ENCODE measurements at regions not wholly inside any gene's neighbourhood (a gene's known extent, or its start where the extent isn't known, plus 50 kb on each side); places are given as distances from the start of the nearest gene placed in this dataset.
A peak's percentile ranks its signal among the peaks of the same experiment; 100 is the strongest.
"Not testable (repeated sequence)": the region's sequence is repeated elsewhere in the genome, so short reads cannot be mapped to it uniquely, and the experiment has no call there.

DNA sequence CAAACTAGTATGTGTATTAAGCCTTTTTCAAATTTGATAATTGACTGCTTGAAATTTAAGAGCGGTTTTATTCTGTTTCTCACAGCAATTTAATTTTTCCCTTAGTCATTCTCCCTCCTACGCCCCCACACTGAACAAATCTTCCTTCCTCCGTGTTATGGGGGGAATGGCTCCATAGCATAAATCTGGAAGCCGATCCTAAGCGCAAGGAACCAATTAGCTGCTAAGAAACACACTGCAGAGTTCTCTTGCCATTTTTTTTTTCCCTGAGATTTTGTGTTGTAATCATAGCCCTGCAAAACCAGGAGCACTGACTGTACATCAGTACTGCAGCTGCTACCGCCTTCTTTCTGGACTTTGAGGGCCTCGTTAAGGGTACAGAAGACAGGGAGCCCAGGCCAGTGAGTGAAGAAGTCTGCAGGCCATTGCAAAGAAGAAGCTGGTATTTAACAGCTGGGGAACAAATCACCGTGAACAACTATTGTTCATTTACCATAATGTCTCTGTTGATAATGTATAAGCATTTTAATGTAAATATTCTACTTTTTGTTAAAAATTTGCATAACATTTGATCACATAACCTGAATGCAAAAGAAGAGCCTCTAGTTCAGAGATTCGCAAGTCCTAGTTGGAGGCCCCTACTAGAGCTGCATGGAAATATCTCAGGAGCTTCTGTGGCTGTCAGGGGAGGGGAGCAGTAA is 264.0 kb downstream of the LRATD1 start:
- DNase-seq (ENCODE audit: insufficient read length, low spot score), result no peak
- no peak for TF ChIP-seq POLR2A (IDR thresholded peaks at IDR 0.05; ENCODE audit: low read depth, low read length)
- no peak for FAIRE-seq

DNA sequence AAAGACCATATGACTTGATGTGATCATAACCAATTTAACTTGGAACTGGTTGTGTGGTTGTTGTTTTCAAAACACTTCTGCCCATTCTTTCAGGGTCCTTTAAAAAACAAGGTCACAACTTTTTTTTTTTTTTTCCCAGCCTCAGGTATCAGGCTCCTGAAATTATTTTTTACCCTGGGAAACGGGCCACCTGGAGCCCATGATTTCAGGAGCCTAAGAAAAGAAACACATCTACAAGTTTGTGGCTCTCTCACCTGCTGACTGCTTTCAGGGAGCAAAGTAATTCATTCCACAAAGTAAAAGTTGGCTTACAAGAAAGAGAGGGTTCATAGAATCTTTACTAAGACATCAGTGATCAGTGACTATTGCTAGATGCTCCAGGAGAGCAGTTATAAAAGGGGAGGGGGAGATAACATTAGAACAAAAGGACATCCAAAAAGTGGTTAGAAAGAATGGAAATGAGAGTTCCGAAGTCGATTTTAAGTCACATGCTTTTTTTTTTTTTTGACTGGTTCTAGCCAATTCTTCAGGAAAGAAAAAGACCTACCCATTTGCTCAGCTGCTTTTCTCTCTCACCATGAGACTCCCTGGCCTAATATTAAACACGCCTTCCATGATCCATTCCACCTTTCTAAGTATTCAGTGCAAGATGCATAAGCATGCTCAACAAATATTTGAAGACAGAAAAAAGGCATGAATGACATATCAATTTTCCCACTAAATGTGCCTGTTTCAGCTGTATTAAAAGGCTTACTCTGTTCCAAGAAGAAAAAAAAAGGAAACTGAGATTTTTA is 267.3 kb downstream of the LRATD1 start:
- DNase-seq (ENCODE audit: insufficient read length, low spot score) (no peak), FAIRE-seq (no peak)
- TF ChIP-seq POLR2A (IDR thresholded peaks at IDR 0.05; ENCODE audit: low read depth, low read length), result no peak

DNA sequence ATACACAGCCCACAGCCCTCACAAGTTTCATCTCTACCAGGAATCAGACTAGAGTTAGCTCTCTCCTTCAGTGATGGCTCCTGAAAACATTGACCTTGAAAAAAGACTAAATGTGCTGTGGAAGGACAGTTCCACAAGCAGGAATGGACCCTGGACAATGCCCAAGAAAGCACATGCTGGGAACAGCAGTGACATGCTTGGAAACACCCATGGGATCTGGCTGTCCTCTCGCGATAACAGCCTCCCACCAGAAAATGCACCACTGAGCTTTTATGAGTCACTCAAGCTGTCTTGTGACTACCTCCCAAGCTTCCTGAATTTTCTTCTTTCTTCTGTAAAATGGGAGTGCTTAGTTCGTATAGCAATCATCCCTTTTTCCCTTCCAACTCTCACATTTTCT is 269.2 kb downstream of the LRATD1 start:
- DNase-seq (ENCODE audit: insufficient read length, low spot score), result no peak
- no peak for FAIRE-seq
- TF ChIP-seq POLR2A (IDR thresholded peaks at IDR 0.05; ENCODE audit: low read depth, low read length), result no peak

DNA sequence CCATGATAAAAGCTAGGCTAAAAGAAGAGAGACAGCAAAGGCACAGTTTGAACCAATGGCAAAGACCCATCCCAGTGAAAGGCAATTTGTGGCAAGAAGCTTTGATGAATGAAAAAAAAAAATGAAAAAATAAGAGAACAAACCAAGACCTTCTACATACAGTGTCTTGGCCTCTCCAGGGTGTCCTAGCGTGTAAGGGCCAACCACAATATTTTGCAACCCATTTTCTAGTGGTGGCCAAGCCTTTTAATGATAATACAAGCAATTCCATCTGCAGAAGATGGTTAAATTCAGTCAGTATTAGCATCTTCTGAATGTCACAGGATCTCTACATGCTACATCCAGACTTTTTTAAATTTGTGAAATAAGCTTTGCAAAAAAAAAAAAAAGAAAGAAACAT is 270.4 kb downstream of the LRATD1 start:
- no peak for DNase-seq (ENCODE audit: insufficient read length, low spot score)
- no peak for TF ChIP-seq POLR2A (IDR thresholded peaks at IDR 0.05; ENCODE audit: low read depth, low read length)

DNA sequence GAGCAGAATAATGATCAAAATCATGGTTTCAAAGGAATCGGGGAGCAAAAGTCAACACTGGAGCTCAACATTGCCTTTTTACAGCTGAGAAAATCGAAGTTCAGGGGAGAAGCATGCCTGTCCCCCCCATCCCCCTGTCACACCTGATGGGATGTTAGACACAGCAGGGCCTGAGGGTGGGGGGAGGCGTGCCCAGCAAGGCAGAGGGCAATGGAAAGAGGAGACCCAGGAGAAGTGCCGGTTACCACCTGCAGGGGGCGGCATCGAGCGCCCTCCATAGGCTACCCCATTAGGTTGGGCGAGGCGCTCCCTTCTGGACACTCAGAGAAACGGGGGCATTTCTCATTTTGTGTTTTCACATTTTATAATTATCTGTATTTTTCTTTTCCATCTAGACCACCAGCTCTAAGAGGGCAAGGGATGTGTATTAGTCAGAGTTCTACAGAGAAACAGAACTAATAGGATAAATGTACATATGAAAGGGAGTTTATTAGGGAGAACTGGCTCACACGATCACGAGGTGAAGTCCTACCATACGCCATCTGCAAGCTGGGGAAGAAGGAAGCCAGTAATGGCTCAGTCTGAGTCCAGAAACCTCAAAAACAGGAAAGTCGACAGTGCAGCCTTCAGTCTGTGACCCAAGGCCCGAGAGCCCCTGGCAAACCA is 271.3 kb downstream of the LRATD1 start:
- TF ChIP-seq POLR2A (IDR thresholded peaks at IDR 0.05; ENCODE audit: low read depth, low read length), result no peak
- FAIRE-seq (no peak), DNase-seq (ENCODE audit: insufficient read length, low spot score) (peak; percentile 62)

More for the DNA sequence above, 270.4 kb downstream of the LRATD1 start:
- no peak for FAIRE-seq

DNA sequence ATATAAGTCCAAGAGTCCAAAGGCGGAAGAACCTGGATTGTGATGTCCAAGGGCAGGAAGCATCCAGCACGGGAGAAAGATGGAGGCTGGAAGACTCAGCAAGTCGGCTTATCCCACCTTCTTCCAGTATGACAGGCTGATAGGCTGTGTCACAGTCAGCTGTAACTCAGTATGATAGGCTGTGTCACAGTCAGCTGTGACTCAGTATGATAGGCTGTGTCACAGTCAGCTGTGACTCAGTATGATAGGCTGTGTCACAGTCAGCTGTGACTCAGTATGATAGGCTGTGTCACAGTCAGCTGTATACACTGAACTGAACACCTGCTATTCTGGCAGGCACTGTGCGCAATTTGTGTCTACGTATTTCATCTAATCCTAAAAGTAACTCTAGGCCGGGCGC is 271.9 kb downstream of the LRATD1 start:
- DNase-seq (ENCODE audit: insufficient read length, low spot score), result not testable (repeated sequence)

DNA sequence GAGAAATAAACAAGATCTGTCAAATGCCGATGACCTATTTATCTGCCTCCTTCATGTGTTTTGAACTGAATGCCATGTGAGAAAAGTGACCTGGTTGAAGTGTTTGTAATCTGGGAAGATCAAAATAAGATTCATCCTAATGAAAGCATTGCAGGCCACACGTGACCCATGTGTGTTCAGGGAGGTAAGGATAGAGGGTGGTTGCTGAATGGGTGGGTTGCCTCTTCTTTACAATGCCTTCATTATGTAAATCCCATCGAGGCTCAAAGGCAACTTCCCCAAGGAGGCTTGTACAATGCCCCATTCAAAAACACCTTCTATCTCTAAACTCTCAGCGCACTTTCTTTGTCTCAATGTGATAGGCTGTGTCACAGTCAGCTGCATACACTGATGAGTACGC is 273.1 kb downstream of the LRATD1 start:
- DNase-seq (ENCODE audit: insufficient read length, low spot score), result no peak
- no peak for FAIRE-seq
- no peak for TF ChIP-seq POLR2A (IDR thresholded peaks at IDR 0.05; ENCODE audit: low read depth, low read length)

More for the DNA sequence above, 271.9 kb downstream of the LRATD1 start:
- FAIRE-seq, result not testable (repeated sequence)

DNA sequence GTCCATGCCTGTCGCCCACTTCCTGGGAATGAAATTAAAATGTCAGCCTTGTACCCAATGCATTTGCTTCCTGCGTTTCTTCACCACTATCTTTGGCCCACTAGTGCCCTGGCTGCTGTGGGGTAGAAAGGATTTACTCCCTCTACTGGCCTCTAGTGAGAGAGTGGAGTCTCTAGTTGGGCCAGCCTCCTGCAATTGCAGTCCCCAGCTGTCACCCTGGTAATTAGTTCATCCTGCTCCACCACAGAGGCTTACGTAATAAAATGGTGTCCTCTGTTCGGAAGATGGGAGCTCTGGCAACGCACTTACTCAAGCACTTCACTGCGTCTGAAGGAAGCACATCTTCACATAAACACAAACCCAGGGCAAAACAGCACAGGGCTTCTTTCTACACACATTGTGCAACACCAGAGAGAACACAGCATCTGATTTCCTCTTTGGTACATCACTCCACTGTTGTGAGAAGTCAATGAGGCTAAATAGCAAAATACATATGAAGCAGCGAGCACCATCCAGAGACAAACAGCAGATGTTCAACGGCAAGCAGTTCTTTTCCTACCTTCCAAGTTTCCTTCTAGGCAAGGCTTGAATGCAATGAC is 274.6 kb downstream of the LRATD1 start:
- TF ChIP-seq POLR2A (IDR thresholded peaks at IDR 0.05; ENCODE audit: low read depth, low read length), result no peak
- DNase-seq (ENCODE audit: insufficient read length, low spot score) (no peak), FAIRE-seq (no peak)

DNA sequence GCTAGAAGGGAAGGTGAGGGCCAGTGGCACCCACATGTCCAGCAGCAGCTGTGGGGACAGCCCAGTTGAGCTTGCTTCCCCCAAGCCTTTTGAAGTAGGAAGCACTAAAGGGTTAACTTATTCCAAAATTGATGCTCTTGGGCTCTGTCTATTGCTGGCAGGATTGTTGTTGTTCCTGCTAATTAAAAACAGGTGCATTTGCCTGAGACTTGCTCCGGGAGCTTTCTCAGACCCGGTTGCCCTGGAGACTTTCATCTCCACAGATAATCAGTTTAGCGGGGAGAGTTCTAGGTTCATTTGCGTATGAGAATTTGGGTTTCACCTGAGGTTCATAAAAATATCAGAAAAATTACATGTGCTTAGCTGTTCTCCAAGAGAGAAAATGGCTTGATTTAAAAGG is 277.3 kb downstream of the LRATD1 start:
- no peak for DNase-seq (ENCODE audit: insufficient read length, low spot score)
- no peak for FAIRE-seq
- TF ChIP-seq POLR2A (IDR thresholded peaks at IDR 0.05; ENCODE audit: low read depth, low read length), result no peak

DNA sequence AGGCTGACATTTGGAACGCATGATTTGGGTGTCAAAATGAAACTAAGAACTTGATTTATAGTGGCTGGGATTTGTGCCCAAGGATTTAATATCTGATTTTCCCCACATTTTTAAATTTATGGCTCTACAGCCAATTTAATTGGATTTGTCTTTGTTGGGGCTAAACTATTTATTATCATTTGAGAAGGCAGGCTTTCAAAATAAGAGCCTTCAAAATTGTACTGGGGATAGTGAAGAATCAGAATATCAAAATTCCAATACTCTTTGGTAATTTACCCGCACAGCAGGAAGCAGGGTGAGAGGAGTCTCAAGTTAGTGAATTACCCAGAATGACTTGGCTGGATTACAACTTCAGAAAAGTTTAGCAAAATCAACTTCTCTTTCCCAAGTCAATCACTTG is 278.1 kb downstream of the LRATD1 start:
- FAIRE-seq, result no peak
- no peak for DNase-seq (ENCODE audit: insufficient read length, low spot score)
- TF ChIP-seq POLR2A (IDR thresholded peaks at IDR 0.05; ENCODE audit: low read depth, low read length), result no peak

DNA sequence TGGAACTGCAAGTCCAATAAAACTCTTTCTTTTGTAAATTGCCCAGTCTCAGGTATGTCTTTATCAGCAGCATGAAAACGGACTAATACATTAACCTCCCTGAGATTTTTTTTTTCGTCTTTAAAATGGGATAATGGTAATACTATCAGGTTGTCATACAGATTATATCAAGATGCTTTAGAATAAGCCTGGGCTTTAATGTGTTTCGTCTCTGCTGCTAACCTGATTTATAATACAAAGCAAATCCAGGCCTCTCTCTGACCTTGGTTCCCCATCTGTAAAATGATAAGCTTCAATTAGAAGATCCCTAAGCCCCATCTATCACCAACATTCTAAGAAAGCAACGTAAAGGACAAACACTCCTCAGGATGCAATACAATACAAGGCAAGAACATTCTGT is 283.5 kb downstream of the LRATD1 start:
- FAIRE-seq, result no peak
- TF ChIP-seq POLR2A (IDR thresholded peaks at IDR 0.05; ENCODE audit: low read depth, low read length), result no peak
- no peak for DNase-seq (ENCODE audit: insufficient read length, low spot score)

DNA sequence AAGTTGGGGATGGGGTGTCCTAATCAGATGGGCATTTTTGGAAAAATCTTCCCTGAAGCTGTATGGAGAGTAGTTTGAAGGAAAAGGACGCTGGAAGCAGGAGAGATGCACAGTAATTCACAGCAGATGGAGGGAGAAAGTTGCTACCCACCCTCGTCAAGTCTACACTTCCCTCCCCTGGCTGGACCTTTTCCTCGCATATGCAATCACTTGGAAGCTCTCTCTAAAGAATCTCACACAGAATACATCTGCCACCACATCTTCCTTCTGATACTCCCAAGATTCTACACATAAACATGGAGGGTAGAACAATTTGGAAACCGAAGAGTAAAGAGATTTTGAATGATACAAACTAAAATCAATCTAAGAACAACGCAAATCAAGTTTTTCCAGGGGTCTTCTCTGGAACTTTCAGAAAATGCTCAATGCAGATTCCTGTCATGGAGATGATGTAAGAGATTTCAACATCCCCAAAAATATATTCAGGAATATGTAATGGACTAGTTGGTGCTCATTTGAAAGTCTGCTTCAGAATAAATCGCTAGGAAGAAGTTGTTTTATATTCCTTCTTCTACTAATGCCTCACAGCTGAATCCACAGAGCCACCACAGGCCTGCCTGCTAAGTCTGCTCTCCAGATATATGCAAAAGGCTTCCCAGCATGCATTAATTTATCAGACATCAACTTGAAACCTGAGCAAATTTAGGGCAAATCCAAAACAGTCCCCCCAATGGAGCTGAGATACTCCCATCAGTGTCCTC is 291.5 kb downstream of the LRATD1 start:
- TF ChIP-seq POLR2A (IDR thresholded peaks at IDR 0.05; ENCODE audit: low read depth, low read length), result no peak
- no peak for FAIRE-seq
- no peak for DNase-seq (ENCODE audit: insufficient read length, low spot score)

DNA sequence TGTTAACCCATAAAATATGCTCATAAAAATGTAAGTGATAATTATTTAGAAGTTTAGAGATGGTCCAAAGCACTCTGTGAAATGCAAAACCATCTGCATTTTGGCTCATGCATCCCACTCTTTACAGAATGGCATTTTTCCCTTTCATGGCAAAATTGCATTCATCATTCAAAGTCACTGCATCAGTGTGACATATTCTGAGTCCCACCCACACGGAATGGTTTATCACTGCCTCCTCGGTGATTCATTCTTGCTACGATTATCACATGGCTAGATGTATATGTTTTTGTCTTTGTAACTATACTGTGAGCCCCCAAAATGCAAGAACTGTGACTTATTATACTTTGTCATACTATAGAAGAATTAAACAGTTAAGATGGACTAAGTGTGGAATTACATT is 293.0 kb downstream of the LRATD1 start:
- no peak for DNase-seq (ENCODE audit: insufficient read length, low spot score)
- no peak for FAIRE-seq
- TF ChIP-seq POLR2A (IDR thresholded peaks at IDR 0.05; ENCODE audit: low read depth, low read length), result no peak
